Fibroblast of lung (primary cell): ENCODE measurements at regions not wholly inside any gene's neighbourhood (a gene's known extent, or its start where the extent isn't known, plus 50 kb on each side); places are given as distances from the start of the nearest gene placed in this dataset.

Source experiments
- DNase-seq, 2 donors: peaks; one replicate each; pipeline versions ENCODE4 v3.0.0 to v3.0.0-alpha.2; 2010; ENCODE audit warnings: low read depth in 2 of 2
- H2AFZ ChIP-seq: 2 replicates; pipeline ENCODE4 v1.5.1; 2012; ENCODE audit warnings: low read length, control low read depth, inconsistent platforms
- H3K27ac ChIP-seq: 2 replicates; pipeline ENCODE4 v1.5.1; 2011; ENCODE audit warnings: low read length, control low read depth; ENCODE audit not compliant: insufficient read depth
- H3K27me3 ChIP-seq: 2 replicates; pipeline ENCODE4 v1.5.1; 2011; ENCODE audit warnings: mild to moderate bottlenecking, low read length; ENCODE audit not compliant: control insufficient read depth, insufficient read depth
- H3K36me3 ChIP-seq: 2 replicates; pipeline ENCODE4 v1.5.1; 2011; ENCODE audit warnings: low read length; ENCODE audit not compliant: control insufficient read depth, insufficient read depth
- H3K4me1 ChIP-seq: 2 replicates; pipeline ENCODE4 v1.5.1; 2011; ENCODE audit warnings: low read length; ENCODE audit not compliant: control insufficient read depth, insufficient read depth; ENCODE audit errors: extremely low read depth
- H3K4me2 ChIP-seq: 2 replicates; pipeline ENCODE4 v1.5.1; 2011; ENCODE audit warnings: low read length, control low read depth; ENCODE audit not compliant: insufficient read depth; ENCODE audit errors: extremely low read depth
- H3K4me3 ChIP-seq, 4 experiments: fragments of 200-600 bp in 1 of 4; sonication (generic) in 1 of 4; replicated peaks in 1 of 4; 2 replicates each; pipeline ENCODE4 v1.5.1; 2011 to 2016; ENCODE audit warnings: low read length in 4 of 4, low read depth in 3 of 4, mild to moderate bottlenecking in 3 of 4, control low read depth in 2 of 4, inconsistent platforms in 1 of 4, mixed read lengths in 1 of 4; ENCODE audit not compliant: insufficient read depth in 1 of 4; ENCODE audit errors: control extremely low read depth in 1 of 4
- H3K79me2 ChIP-seq: 2 replicates; pipeline ENCODE4 v1.5.1; 2012; ENCODE audit warnings: mild to moderate bottlenecking, low read length, inconsistent platforms; ENCODE audit not compliant: control insufficient read depth, insufficient read depth
- H3K9ac ChIP-seq: 2 replicates; pipeline ENCODE4 v1.5.1; 2011; ENCODE audit warnings: mild to moderate bottlenecking, low read length, control low read depth; ENCODE audit not compliant: insufficient read depth
- H3K9me3 ChIP-seq: 2 replicates; pipeline ENCODE4 v1.5.1; 2012; ENCODE audit warnings: low read depth, low read length; ENCODE audit not compliant: control insufficient read depth, insufficient read depth
- H4K20me1 ChIP-seq: 2 replicates; pipeline ENCODE4 v1.5.1; 2011; ENCODE audit warnings: low read length; ENCODE audit not compliant: control insufficient read depth, insufficient read depth; ENCODE audit errors: extremely low read depth
- CTCF ChIP-seq, 2 donors: IDR thresholded peaks in 1 of 2; conservative IDR thresholded peaks in 1 of 2; 1 replicate in 1 of 2; 2 replicates in 1 of 2; pipeline ENCODE4 v1.5.1; 2011 to 2012; ENCODE audit warnings: low read length in 2 of 2, control low read depth in 1 of 2, inconsistent platforms in 1 of 2, low read depth in 1 of 2, mild to moderate bottlenecking in 1 of 2
- EZH2 ChIP-seq: IDR thresholded peaks from 2 replicates; pipeline ENCODE4 v1.5.1; 2012; ENCODE audit warnings: low read length, control low read depth, mild to moderate bottlenecking; ENCODE audit errors: missing control alignments

- no peak for DNase-seq
- no peak overlapping the region for H3K4me2 ChIP-seq
These were observed 115.4 kb downstream of the TEX36 start for GRCh38 chr10:125567529-125567928.

GRCh38 chr10:125565046-125565445 is 117.9 kb downstream of the TEX36 start:
- no peaks in the 10 kb centered on the region for H3K4me1 ChIP-seq
- TF ChIP-seq CTCF (conservative IDR thresholded peaks at IDR 0.05 in 1 of 2, IDR thresholded peaks at IDR 0.05 in 1 of 2; ENCODE audit: low read depth in 1 of 2, low read length in 2 of 2) (no peak), EZH2 (no peak)
- no peak overlapping the region for H3K27ac ChIP-seq
- H2AFZ ChIP-seq = no peak overlapping the region
- H3K9ac ChIP-seq = no peak overlapping the region
- H3K4me3 ChIP-seq = no peak overlapping the region
- no peaks in the 10 kb centered on the region for H3K79me2 ChIP-seq
- no peaks in the 10 kb centered on the region for H4K20me1 ChIP-seq
- peak in 1 of 2 donors; percentile 0 for DNase-seq
- no peaks in the 10 kb centered on the region for H3K9me3 ChIP-seq
- H3K27me3 ChIP-seq = no peaks in the 10 kb centered on the region
- no peak overlapping the region for H3K4me2 ChIP-seq
- H3K36me3 ChIP-seq = no peaks in the 10 kb centered on the region

More at GRCh38 chr10:125567529-125567928, 115.4 kb downstream of the TEX36 start:
- Histone ChIP-seq H3K4me3 (no peak overlapping the region), H3K36me3 (no peaks in the 10 kb centered on the region), H3K27me3 (no peaks in the 10 kb centered on the region), H3K27ac (no peak overlapping the region), H3K79me2 (no peaks in the 10 kb centered on the region), H3K9ac (no peak overlapping the region), H4K20me1 (no peaks in the 10 kb centered on the region), H2AFZ (no peak overlapping the region), H3K9me3 (no peaks in the 10 kb centered on the region), H3K4me1 (no peaks in the 10 kb centered on the region)
- no peak for TF ChIP-seq CTCF (conservative IDR thresholded peaks at IDR 0.05 in 1 of 2, IDR thresholded peaks at IDR 0.05 in 1 of 2; ENCODE audit: low read depth in 1 of 2, low read length in 2 of 2)
- TF ChIP-seq EZH2 = no peak

GRCh38 chr10:125564570-125564969 is 118.4 kb downstream of the TEX36 start:
- Histone ChIP-seq H2AFZ (no peak overlapping the region), H3K9me3 (no peaks in the 10 kb centered on the region), H3K36me3 (no peaks in the 10 kb centered on the region), H3K4me2 (no peak overlapping the region), H3K79me2 (no peaks in the 10 kb centered on the region), H3K4me3 (no peak overlapping the region), H3K27ac (no peak overlapping the region), H4K20me1 (no peaks in the 10 kb centered on the region), H3K27me3 (no peaks in the 10 kb centered on the region), H3K4me1 (no peaks in the 10 kb centered on the region), H3K9ac (no peak overlapping the region)
- no peak for DNase-seq
- no peak for TF ChIP-seq EZH2
- no peak for TF ChIP-seq CTCF (conservative IDR thresholded peaks at IDR 0.05 in 1 of 2, IDR thresholded peaks at IDR 0.05 in 1 of 2; ENCODE audit: low read depth in 1 of 2, low read length in 2 of 2)
